GM12875 (cell line): ENCODE measurements at regions not wholly inside any gene's neighbourhood (a gene's known extent, or its start where the extent isn't known, plus 50 kb on each side); places are given as distances from the start of the nearest gene placed in this dataset.

Experiments used
- H3K4me3 ChIP-seq: one replicate; pipeline ENCODE4 v1.5.1; 2011; ENCODE audit warnings: low read depth, low read length, control low read depth
- TF ChIP-seq, protein P1 (sequence below): IDR thresholded peaks from 2 replicates; pipeline ENCODE4 v1.5.1; 2011; ENCODE audit warnings: low read depth, mild to moderate bottlenecking, control low read depth, inconsistent platforms, low read length, moderate library complexity, borderline replicate concordance; ENCODE audit not compliant: insufficient read depth

DNA sequence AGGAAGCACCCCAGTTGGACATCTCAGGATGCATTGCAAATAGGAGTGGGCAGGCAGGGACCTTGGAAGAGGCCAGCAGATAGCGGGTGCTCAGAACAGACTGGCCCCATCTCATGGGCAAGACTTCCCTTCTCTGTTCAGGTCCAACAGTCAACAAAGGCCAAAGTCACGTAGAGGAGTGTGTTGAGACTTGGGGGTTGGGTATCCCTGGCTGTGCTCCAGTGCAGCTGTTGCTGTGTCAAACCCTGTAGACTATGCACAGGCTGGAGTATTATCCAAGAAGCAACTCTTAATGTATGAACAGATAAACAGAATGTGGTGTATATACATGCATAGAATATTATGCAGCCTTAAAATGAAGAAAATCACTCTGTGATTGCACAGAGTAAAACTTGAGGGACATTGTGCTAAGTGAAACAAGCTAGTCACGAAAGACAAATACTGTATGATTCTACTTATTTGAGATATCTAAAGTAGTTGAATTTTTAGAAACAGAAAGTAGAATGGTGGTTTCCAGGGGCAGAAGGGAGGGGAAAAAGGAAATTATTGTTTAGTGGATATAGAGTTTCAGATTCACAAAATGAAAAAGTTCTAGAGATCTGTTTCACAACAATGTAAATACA, 192.1 kb upstream of the LCORL start:
- H3K4me3 ChIP-seq = no peak overlapping the region
- TF ChIP-seq, protein P1, sequence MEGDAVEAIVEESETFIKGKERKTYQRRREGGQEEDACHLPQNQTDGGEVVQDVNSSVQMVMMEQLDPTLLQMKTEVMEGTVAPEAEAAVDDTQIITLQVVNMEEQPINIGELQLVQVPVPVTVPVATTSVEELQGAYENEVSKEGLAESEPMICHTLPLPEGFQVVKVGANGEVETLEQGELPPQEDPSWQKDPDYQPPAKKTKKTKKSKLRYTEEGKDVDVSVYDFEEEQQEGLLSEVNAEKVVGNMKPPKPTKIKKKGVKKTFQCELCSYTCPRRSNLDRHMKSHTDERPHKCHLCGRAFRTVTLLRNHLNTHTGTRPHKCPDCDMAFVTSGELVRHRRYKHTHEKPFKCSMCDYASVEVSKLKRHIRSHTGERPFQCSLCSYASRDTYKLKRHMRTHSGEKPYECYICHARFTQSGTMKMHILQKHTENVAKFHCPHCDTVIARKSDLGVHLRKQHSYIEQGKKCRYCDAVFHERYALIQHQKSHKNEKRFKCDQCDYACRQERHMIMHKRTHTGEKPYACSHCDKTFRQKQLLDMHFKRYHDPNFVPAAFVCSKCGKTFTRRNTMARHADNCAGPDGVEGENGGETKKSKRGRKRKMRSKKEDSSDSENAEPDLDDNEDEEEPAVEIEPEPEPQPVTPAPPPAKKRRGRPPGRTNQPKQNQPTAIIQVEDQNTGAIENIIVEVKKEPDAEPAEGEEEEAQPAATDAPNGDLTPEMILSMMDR = no peak

DNA sequence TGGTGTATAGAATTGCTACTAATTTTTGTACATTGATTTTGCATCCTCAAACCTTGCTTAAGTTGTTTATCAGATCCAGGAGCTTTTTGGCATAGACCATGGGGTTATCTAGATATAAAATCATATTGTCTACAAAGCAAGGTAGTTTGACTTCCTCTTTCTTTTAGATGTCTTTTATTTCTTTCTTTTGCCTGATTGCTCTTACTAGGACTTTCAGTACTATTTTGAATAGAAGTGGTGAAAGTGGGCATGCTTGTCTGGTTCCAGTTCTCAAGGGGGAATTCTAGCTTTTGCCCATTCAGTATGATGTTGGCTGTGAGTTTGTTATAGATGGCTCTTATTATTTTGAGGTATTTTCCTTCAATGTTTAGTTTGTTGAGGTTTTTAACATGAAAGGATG, 187.9 kb upstream of the LCORL start:
- no peak overlapping the region for H3K4me3 ChIP-seq
- TF ChIP-seq, protein P1 = no peak

DNA sequence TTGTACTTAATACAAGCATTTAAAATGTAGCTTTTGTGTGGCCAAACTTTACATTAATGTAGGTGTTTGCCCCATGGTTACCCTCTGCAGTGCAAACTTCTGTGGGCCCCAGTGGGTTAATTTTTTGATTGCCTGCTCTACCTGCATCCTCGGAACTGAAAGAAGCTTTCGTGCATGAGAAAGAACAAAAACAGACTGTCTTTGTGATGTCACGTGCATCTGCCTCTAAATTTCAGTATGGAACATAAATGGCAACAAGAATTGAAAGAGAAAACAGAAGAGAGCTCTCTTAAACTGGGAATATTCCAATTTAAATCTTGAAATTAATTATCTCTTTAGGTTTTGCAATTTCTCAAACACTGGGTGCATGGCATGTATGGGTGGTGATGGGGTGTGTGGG, 182.4 kb upstream of the LCORL start:
- H3K4me3 ChIP-seq = no peak overlapping the region
- TF ChIP-seq, protein P1 = no peak

DNA sequence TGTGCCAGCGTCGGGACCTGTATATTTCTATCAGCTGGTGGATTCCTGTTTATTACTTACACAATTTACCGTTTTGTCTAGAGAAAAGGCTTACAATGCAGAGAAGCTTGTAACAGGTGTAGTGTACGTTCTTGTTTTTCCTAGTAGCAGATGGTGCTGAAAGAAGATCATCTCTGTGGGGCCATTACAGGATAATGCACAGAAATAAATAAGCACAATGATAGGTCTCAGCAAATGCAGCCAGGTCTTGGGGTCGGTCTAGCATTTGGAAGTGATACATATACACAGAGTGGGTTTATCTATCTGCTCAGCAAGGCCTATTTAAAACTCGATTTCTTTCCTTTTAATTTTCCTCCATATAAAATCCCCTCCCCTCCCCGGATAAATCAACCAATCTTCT, 180.9 kb upstream of the LCORL start:
- no peak overlapping the region for H3K4me3 ChIP-seq
- TF ChIP-seq, protein P1 = no peak

DNA sequence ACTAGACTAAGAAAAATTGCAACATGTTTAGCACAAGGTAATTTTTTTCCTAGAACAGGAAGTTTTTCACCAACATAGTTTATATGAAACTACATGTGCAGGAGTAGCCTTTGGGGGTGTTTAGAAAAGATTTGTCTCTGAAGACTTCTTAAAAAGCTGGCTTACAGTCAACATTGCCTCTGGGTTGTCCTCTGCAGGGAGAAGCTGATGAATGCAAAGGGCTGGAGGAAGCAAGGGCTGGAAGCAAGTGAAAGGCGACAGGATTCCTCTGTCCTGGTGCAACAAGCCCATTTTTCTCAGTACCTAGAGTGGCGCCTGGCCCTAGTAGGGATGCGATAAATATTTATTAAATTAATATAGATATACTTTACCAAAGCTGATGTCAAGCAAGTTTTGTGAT, 180.3 kb upstream of the LCORL start:
- TF ChIP-seq, protein P1 = no peak

DNA sequence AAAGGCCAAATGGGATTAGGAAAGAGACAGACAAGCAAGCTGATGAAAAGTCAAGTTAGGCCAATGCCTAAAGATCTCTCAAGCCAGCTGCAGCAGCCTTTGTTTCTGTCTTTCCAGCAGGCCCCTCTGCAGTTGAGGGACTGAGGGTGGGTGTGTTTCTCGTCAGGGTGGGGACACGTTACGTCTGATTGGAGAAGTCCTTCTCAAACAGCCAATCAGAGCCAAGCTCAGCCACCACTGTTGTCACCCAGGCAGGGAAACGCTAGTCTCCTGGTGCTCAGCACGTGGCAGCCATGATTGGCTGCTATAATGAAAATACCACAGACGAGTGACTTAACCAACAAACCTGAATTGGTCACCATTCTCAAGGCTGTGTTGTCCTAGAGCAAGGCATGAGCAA, 177.1 kb upstream of the LCORL start:
- no peak overlapping the region for H3K4me3 ChIP-seq

More for the DNA sequence above, 180.3 kb upstream of the LCORL start:
- no peak overlapping the region for H3K4me3 ChIP-seq

DNA sequence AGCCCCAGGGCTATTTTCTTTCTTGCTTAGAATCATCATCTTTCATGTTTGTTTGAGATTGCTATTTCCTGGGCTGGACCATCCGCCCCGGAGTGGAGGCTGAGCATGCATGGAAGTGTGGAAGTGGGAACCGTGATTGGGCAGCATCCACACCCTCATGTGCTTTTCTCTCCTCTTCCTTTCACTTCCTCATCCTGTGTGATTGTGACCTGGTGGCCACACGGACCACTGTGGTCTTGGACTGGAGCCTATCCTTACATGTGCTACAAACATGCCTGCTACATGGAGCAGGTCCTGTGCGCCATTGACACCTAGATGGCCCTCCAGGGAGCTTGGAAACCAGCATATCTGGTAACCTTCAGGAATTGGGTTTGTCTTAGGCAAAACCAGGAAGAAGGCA, 175.9 kb upstream of the LCORL start:
- H3K4me3 ChIP-seq = no peak overlapping the region
- TF ChIP-seq, protein P1 = no peak

More for the DNA sequence above, 177.1 kb upstream of the LCORL start:
- TF ChIP-seq, protein P1 = no peak
